ENCODE measurements at regions not wholly inside any gene's neighbourhood (a gene's known extent, or its start where the extent isn't known, plus 50 kb on each side); places are given as distances from the start of the nearest gene placed in this dataset.
"Not testable (repeated sequence)": the region's sequence is repeated elsewhere in the genome, so short reads cannot be mapped to it uniquely, and the experiment has no call there.

DNA sequence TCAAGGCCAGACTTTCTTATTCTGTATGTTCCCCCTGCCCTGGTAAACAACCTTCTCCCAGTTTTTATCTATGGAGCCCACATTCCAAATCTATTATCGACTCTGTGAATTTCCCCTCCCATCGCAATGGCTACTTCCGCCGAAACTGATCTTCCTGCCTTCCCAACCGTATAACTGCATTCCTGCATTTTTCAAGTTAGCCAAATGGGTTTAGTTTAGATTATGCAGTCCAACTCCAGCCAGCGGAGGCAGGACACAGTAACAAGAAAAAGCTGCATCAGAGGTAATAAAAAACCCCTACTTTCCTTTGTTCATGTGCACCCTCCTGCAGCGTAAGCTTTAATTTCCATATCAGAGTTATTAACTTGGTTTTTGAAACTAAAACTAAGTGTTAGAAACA is 112.2 kb upstream of the ZNF91 start:
- Histone ChIP-seq H3K9ac (ENCODE audit: low read depth in 1 of 2, low read length in 2 of 2) (no peak overlapping the region), H3K4me3 (ENCODE audit: low read depth in 1 of 2, low read length in 2 of 2) (no peak overlapping the region), H3K9me3 (ENCODE audit: control insufficient read depth in 1 of 2, low read length in 2 of 2) (peaks cover 0 to 3% of the 10 kb centered on the region in 2 donors), H3K27me3 (ENCODE audit: control insufficient read depth in 1 of 2, insufficient read depth in 2 of 2, low read length in 2 of 2) (no peaks in the 10 kb centered on the region), H3K27ac (ENCODE audit: low read depth, low read length) (no peak overlapping the region), H3K4me1 (ENCODE audit: control insufficient read depth in 1 of 2, insufficient read depth in 2 of 2, low read length in 2 of 2) (no peaks in the 10 kb centered on the region), H3K36me3 (ENCODE audit: control insufficient read depth in 1 of 2, insufficient read depth in 2 of 2, low read length in 2 of 2) (no peaks in the 10 kb centered on the region)

GRCh38 chr19:23505738-23506137 is 110.5 kb upstream of the ZNF91 start:
- H3K27me3 ChIP-seq (ENCODE audit: control insufficient read depth in 1 of 2, insufficient read depth in 2 of 2, low read length in 2 of 2): no peaks in the 10 kb centered on the region
- H3K9me3 ChIP-seq (ENCODE audit: control insufficient read depth in 1 of 2, low read length in 2 of 2): peaks cover 0 to 3% of the 10 kb centered on the region in 2 donors
- H3K36me3 ChIP-seq (ENCODE audit: control insufficient read depth in 1 of 2, insufficient read depth in 2 of 2, low read length in 2 of 2): no peaks in the 10 kb centered on the region
- H3K4me1 ChIP-seq (ENCODE audit: control insufficient read depth in 1 of 2, insufficient read depth in 2 of 2, low read length in 2 of 2): no peaks in the 10 kb centered on the region
- no peak overlapping the region for H3K27ac ChIP-seq (ENCODE audit: low read depth, low read length)
- no peak overlapping the region for H3K9ac ChIP-seq (ENCODE audit: low read depth in 1 of 2, low read length in 2 of 2)
- H3K4me3 ChIP-seq (ENCODE audit: low read depth in 1 of 2, low read length in 2 of 2): no peak overlapping the region

DNA sequence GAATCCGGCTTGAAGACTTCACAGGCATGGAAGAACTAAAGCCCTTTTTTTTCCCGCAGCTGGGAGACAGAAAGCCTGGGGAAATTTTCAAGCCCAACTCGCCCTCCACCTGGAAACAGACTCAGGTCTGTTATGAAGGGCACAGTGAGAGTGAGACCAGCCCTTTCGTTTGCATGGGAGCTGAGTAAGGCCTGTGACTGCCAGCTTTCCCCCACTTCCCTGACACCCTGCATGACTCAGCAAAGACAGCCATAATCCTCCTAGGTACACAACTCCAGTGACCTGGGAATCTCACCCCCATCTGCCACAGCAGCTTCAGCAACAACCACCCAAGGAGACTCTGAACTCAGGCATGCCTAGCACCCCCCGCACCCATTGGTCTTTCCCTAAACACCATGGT is 87.6 kb upstream of the ZNF91 start:
- H3K27ac ChIP-seq (ENCODE audit: low read depth, low read length): no peak overlapping the region
- H3K4me3 ChIP-seq (ENCODE audit: low read depth in 1 of 2, low read length in 2 of 2): no peak overlapping the region
- no peaks in the 10 kb centered on the region for H3K4me1 ChIP-seq (ENCODE audit: control insufficient read depth in 1 of 2, insufficient read depth in 2 of 2, low read length in 2 of 2)
- no peak overlapping the region for H3K9ac ChIP-seq (ENCODE audit: low read depth in 1 of 2, low read length in 2 of 2)
- peaks cover 4 to 9% of the 10 kb centered on the region in 2 donors for H3K9me3 ChIP-seq (ENCODE audit: control insufficient read depth in 1 of 2, low read length in 2 of 2)
- no peaks in the 10 kb centered on the region for H3K36me3 ChIP-seq (ENCODE audit: control insufficient read depth in 1 of 2, insufficient read depth in 2 of 2, low read length in 2 of 2)
- no peaks in the 10 kb centered on the region for H3K27me3 ChIP-seq (ENCODE audit: control insufficient read depth in 1 of 2, insufficient read depth in 2 of 2, low read length in 2 of 2)

- Histone ChIP-seq H3K4me3 (ENCODE audit: low read depth in 1 of 2, low read length in 2 of 2) (no peak overlapping the region), H3K27ac (ENCODE audit: low read depth, low read length) (no peak overlapping the region), H3K27me3 (ENCODE audit: control insufficient read depth in 1 of 2, insufficient read depth in 2 of 2, low read length in 2 of 2) (no peaks in the 10 kb centered on the region), H3K36me3 (ENCODE audit: control insufficient read depth in 1 of 2, insufficient read depth in 2 of 2, low read length in 2 of 2) (no peaks in the 10 kb centered on the region), H3K9ac (ENCODE audit: low read depth in 1 of 2, low read length in 2 of 2) (no peak overlapping the region), H3K4me1 (ENCODE audit: control insufficient read depth in 1 of 2, insufficient read depth in 2 of 2, low read length in 2 of 2) (no peaks in the 10 kb centered on the region), H3K9me3 (ENCODE audit: control insufficient read depth in 1 of 2, low read length in 2 of 2) (peaks cover 10 to 14% of the 10 kb centered on the region in 2 donors)
Observed at GRCh38 chr19:23481043-23481442, 85.8 kb upstream of the ZNF91 start.

- H3K4me3 ChIP-seq (ENCODE audit: low read depth in 1 of 2, low read length in 2 of 2): no peak overlapping the region
- no peak overlapping the region for H3K9ac ChIP-seq (ENCODE audit: low read depth in 1 of 2, low read length in 2 of 2)
- H3K27me3 ChIP-seq (ENCODE audit: control insufficient read depth in 1 of 2, insufficient read depth in 2 of 2, low read length in 2 of 2): no peaks in the 10 kb centered on the region
- no peaks in the 10 kb centered on the region for H3K4me1 ChIP-seq (ENCODE audit: control insufficient read depth in 1 of 2, insufficient read depth in 2 of 2, low read length in 2 of 2)
- H3K9me3 ChIP-seq (ENCODE audit: control insufficient read depth in 1 of 2, low read length in 2 of 2): peaks cover 5 to 6% of the 10 kb centered on the region in 2 donors
- H3K27ac ChIP-seq (ENCODE audit: low read depth, low read length): no peak overlapping the region
- no peaks in the 10 kb centered on the region for H3K36me3 ChIP-seq (ENCODE audit: control insufficient read depth in 1 of 2, insufficient read depth in 2 of 2, low read length in 2 of 2)
Observed at GRCh38 chr19:23475477-23475876, 80.2 kb upstream of the ZNF91 start.

- Histone ChIP-seq H3K27ac (ENCODE audit: low read depth, low read length) (no peak overlapping the region), H3K4me3 (ENCODE audit: low read depth in 1 of 2, low read length in 2 of 2) (no peak overlapping the region), H3K36me3 (ENCODE audit: control insufficient read depth in 1 of 2, insufficient read depth in 2 of 2, low read length in 2 of 2) (no peaks in the 10 kb centered on the region), H3K9ac (ENCODE audit: low read depth in 1 of 2, low read length in 2 of 2) (no peak overlapping the region), H3K4me1 (ENCODE audit: control insufficient read depth in 1 of 2, insufficient read depth in 2 of 2, low read length in 2 of 2) (no peaks in the 10 kb centered on the region), H3K9me3 (ENCODE audit: control insufficient read depth in 1 of 2, low read length in 2 of 2) (peaks cover 5 to 6% of the 10 kb centered on the region in 2 donors), H3K27me3 (ENCODE audit: control insufficient read depth in 1 of 2, insufficient read depth in 2 of 2, low read length in 2 of 2) (no peaks in the 10 kb centered on the region)
Observed at GRCh38 chr19:23474761-23475160, 79.5 kb upstream of the ZNF91 start.

GRCh38 chr19:23474172-23474571 is 78.9 kb upstream of the ZNF91 start:
- Histone ChIP-seq H3K27ac (ENCODE audit: low read depth, low read length) (no peak overlapping the region), H3K4me3 (ENCODE audit: low read depth in 1 of 2, low read length in 2 of 2) (no peak overlapping the region), H3K9me3 (ENCODE audit: control insufficient read depth in 1 of 2, low read length in 2 of 2) (peaks cover 5 to 6% of the 10 kb centered on the region in 2 donors), H3K36me3 (ENCODE audit: control insufficient read depth in 1 of 2, insufficient read depth in 2 of 2, low read length in 2 of 2) (no peaks in the 10 kb centered on the region), H3K27me3 (ENCODE audit: control insufficient read depth in 1 of 2, insufficient read depth in 2 of 2, low read length in 2 of 2) (no peaks in the 10 kb centered on the region), H3K4me1 (ENCODE audit: control insufficient read depth in 1 of 2, insufficient read depth in 2 of 2, low read length in 2 of 2) (no peaks in the 10 kb centered on the region), H3K9ac (ENCODE audit: low read depth in 1 of 2, low read length in 2 of 2) (no peak overlapping the region)

DNA sequence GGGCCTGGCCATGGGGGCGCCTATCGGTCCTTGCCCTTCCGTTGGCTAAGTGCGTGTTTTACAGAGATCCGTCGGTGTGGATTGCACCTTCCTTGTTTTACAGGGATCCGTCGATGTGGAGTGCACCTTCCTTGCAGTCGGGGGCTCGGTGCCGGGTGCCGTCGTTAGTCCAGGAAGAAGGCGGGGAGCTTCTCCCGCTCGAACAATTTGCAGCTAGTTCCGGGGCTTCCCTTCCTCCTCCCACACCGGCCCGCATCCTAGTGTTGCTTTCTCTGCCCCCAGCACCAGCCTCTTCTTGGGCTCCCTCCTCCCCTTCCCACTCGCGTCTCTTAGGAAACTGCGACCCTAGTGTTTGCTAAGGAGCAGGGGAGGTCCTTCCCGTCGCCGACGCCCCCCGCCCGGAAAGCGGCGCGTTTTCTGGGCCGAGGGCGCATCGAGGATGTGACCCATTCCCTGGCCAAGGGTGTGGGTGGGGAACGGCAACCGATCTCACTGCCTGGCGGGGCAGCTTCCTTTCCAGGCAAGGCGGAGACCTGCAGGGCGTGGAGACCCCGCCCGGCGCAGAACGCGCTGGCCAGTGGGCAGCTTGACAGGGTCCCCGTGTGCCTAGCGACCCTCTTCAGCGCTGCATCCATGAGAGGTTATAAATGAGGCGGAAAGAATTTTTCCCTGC is 75.7 kb upstream of the ZNF91 start:
- peak overlapping the region; percentile 35 to 50 for H3K4me3 ChIP-seq (ENCODE audit: low read depth in 1 of 2, low read length in 2 of 2)
- no peaks in the 10 kb centered on the region for H3K4me1 ChIP-seq (ENCODE audit: control insufficient read depth in 1 of 2, insufficient read depth in 2 of 2, low read length in 2 of 2)
- no peaks in the 10 kb centered on the region for H3K36me3 ChIP-seq (ENCODE audit: control insufficient read depth in 1 of 2, insufficient read depth in 2 of 2, low read length in 2 of 2)
- no peak overlapping the region for H3K9ac ChIP-seq (ENCODE audit: low read depth in 1 of 2, low read length in 2 of 2)
- H3K27ac ChIP-seq (ENCODE audit: low read depth, low read length): no peak overlapping the region
- H3K9me3 ChIP-seq (ENCODE audit: control insufficient read depth in 1 of 2, low read length in 2 of 2): no peaks in the 10 kb centered on the region
- H3K27me3 ChIP-seq (ENCODE audit: control insufficient read depth in 1 of 2, insufficient read depth in 2 of 2, low read length in 2 of 2): no peaks in the 10 kb centered on the region

DNA sequence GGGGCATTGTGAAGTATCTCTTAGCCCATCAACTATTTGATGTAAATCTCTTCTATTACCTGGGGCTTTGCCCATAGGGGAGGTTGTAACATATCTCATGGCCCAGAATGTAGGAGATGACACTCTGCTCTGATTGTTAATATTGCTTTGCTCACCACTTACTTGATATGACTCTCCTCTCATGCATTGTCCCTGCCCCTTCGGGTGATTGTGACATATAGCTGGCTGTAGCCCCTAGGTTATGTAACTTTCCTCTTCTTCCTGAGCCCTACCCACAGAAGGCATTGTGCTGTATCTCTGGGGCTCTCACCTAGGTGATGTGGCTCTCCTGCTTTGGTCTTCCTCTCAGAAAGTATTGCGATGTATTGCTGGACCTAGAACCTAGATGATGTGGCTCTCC is 69.1 kb upstream of the ZNF91 start:
- H3K27me3 ChIP-seq (ENCODE audit: control insufficient read depth in 1 of 2, insufficient read depth in 2 of 2, low read length in 2 of 2); H3K4me1 ChIP-seq (ENCODE audit: control insufficient read depth in 1 of 2, insufficient read depth in 2 of 2, low read length in 2 of 2); H3K9me3 ChIP-seq (ENCODE audit: control insufficient read depth in 1 of 2, low read length in 2 of 2); H3K4me3 ChIP-seq (ENCODE audit: low read depth in 1 of 2, low read length in 2 of 2); H3K27ac ChIP-seq (ENCODE audit: low read depth, low read length); H3K9ac ChIP-seq (ENCODE audit: low read depth in 1 of 2, low read length in 2 of 2); H3K36me3 ChIP-seq (ENCODE audit: control insufficient read depth in 1 of 2, insufficient read depth in 2 of 2, low read length in 2 of 2): not testable (repeated sequence)

- Histone ChIP-seq H3K4me3 (ENCODE audit: low read depth in 1 of 2, low read length in 2 of 2) (no peak overlapping the region), H3K9ac (ENCODE audit: low read depth in 1 of 2, low read length in 2 of 2) (no peak overlapping the region), H3K27ac (ENCODE audit: low read depth, low read length) (no peak overlapping the region), H3K36me3 (ENCODE audit: control insufficient read depth in 1 of 2, insufficient read depth in 2 of 2, low read length in 2 of 2) (no peaks in the 10 kb centered on the region), H3K9me3 (ENCODE audit: control insufficient read depth in 1 of 2, low read length in 2 of 2) (peaks cover 0 to 9% of the 10 kb centered on the region in 2 donors), H3K4me1 (ENCODE audit: control insufficient read depth in 1 of 2, insufficient read depth in 2 of 2, low read length in 2 of 2) (no peaks in the 10 kb centered on the region), H3K27me3 (ENCODE audit: control insufficient read depth in 1 of 2, insufficient read depth in 2 of 2, low read length in 2 of 2) (no peaks in the 10 kb centered on the region)
Observed at GRCh38 chr19:23461120-23461519, 65.8 kb upstream of the ZNF91 start.

GRCh38 chr19:23460656-23461055 is 65.4 kb upstream of the ZNF91 start:
- Histone ChIP-seq H3K4me1 (ENCODE audit: control insufficient read depth in 1 of 2, insufficient read depth in 2 of 2, low read length in 2 of 2) (no peaks in the 10 kb centered on the region), H3K9me3 (ENCODE audit: control insufficient read depth in 1 of 2, low read length in 2 of 2) (peaks cover 0 to 9% of the 10 kb centered on the region in 2 donors), H3K36me3 (ENCODE audit: control insufficient read depth in 1 of 2, insufficient read depth in 2 of 2, low read length in 2 of 2) (no peaks in the 10 kb centered on the region), H3K27me3 (ENCODE audit: control insufficient read depth in 1 of 2, insufficient read depth in 2 of 2, low read length in 2 of 2) (no peaks in the 10 kb centered on the region), H3K27ac (ENCODE audit: low read depth, low read length) (no peak overlapping the region), H3K4me3 (ENCODE audit: low read depth in 1 of 2, low read length in 2 of 2) (no peak overlapping the region), H3K9ac (ENCODE audit: low read depth in 1 of 2, low read length in 2 of 2) (no peak overlapping the region)

Data from duodenal mucosa (tissue), 2 donors.